AG04449 (cell line): ENCODE measurements at regions not wholly inside any gene's neighbourhood (a gene's known extent, or its start where the extent isn't known, plus 50 kb on each side); places are given as distances from the start of the nearest gene placed in this dataset.

Experiments used
- CTCF ChIA-PET: fragments of 350-600 bp; formaldehyde crosslinking; extraction: SDS; loops from one replicate; lab custom pipeline; 2021; ENCODE audit warnings: antibody characterized with exemption; lab: Yijun Ruan, JAX
- POLR2A ChIA-PET: fragments of 400-600, 350-600 bp; formaldehyde crosslinking; extraction: SDS; loops from one replicate; lab custom pipeline; 2020; ENCODE audit warnings: antibody characterized with exemption, inconsistent platforms; lab: Yijun Ruan, JAX
- DNase-seq: peaks from one replicate; pipeline ENCODE4 v3.0.0-alpha.2; 2010; ENCODE audit warnings: low read depth, low spot score
- H3K4me3 ChIP-seq: 2 replicates; pipeline ENCODE4 v1.5.1; 2011; ENCODE audit warnings: low read depth, mild to moderate bottlenecking, control low read depth, low read length
- CTCF ChIP-seq: IDR thresholded peaks from one replicate; pipeline ENCODE4 v1.5.1; 2011; ENCODE audit warnings: mild to moderate bottlenecking, moderate library complexity, low read length, control low read depth, inconsistent platforms; ENCODE audit not compliant: insufficient read depth; ENCODE audit errors: missing control alignments

- ChIA-PET POLR2A (no interaction called here), CTCF (no interaction called here)
- no peak for DNase-seq
- H3K4me3 ChIP-seq, result no peak overlapping the region
- no peak for TF ChIP-seq CTCF
These were observed 1235.2 kb downstream of the BRD1 start for GRCh38 chr22:48592488-48592887.

GRCh38 chr22:48592066-48592345 lies 1235.7 kb downstream of the BRD1 start:
- no peak for TF ChIP-seq CTCF
- H3K4me3 ChIP-seq, result no peak overlapping the region
- ChIA-PET POLR2A (no interaction called here), CTCF (no interaction called here)
- no peak for DNase-seq

- no peak for DNase-seq
- ChIA-PET POLR2A (interaction anchor here (0.7 kb wide), 1 partner anchor 530 kb away, joined by 3 read pairs; no protein-coding TSS in a partner anchor), CTCF (no interaction called here)
- no peak for TF ChIP-seq CTCF
- H3K4me3 ChIP-seq, result no peak overlapping the region
These were observed 1236.2 kb downstream of the BRD1 start for GRCh38 chr22:48591286-48592065.

GRCh38 chr22:48589901-48590300 lies 1237.8 kb downstream of the BRD1 start:
- no peak for TF ChIP-seq CTCF
- CTCF ChIA-PET, result no interaction called here
- no peak for DNase-seq
- H3K4me3 ChIP-seq, result no peak overlapping the region
- POLR2A ChIA-PET, result interaction anchor here (1.0 kb wide), 1 partner anchor 11 kb away, joined by 3 read pairs; no protein-coding TSS in a partner anchor

GRCh38 chr22:48588878-48589450 lies 1238.7 kb downstream of the BRD1 start:
- ChIA-PET CTCF (no interaction called here), POLR2A (no interaction called here)
- no peak overlapping the region for H3K4me3 ChIP-seq
- TF ChIP-seq CTCF, result no peak
- DNase-seq, result no peak

GRCh38 chr22:48588151-48588877 lies 1239.4 kb downstream of the BRD1 start:
- no peak for TF ChIP-seq CTCF
- CTCF ChIA-PET, result no interaction called here
- POLR2A ChIA-PET, result no interaction called here
- DNase-seq, result no peak
- no peak overlapping the region for H3K4me3 ChIP-seq
